ENCODE measurements at regions not wholly inside any gene's neighbourhood (a gene's known extent, or its start where the extent isn't known, plus 50 kb on each side); places are given as distances from the start of the nearest gene placed in this dataset.

GRCh38 chr13:106291006-106291405, 244.5 kb downstream of the EFNB2 start:
- Histone ChIP-seq H2AFZ (ENCODE audit: low read length) (peak overlapping the region; percentile 18), H3K79me2 (ENCODE audit: insufficient read depth, low read length) (no peaks in the 10 kb centered on the region), H3K4me3 (ENCODE audit: insufficient read depth, low read length) (no peak overlapping the region), H3K36me3 (ENCODE audit: insufficient read depth, low read length) (no peaks in the 10 kb centered on the region), H3K9me3 (ENCODE audit: low read depth, low read length) (no peaks in the 10 kb centered on the region), H3K27ac (ENCODE audit: low read depth, low read length) (no peak overlapping the region), H3K4me1 (ENCODE audit: insufficient read depth, low read length) (peaks cover 6% of the 10 kb centered on the region), H4K20me1 (ENCODE audit: insufficient read depth, low read length) (no peaks in the 10 kb centered on the region), H3K4me2 (ENCODE audit: insufficient read depth, low read length) (peak overlapping the region; percentile 5), H3K27me3 (ENCODE audit: insufficient read depth, low read length) (no peaks in the 10 kb centered on the region)
- no peak for DNase-seq (ENCODE audit: insufficient read length, low spot score, missing footprints)
- no peak for TF ChIP-seq CTCF (IDR thresholded peaks at IDR 0.05; ENCODE audit: extremely low read depth, low read depth, low read length)

- no peak for DNase-seq (ENCODE audit: insufficient read length, low spot score, missing footprints)
- Histone ChIP-seq H3K79me2 (ENCODE audit: insufficient read depth, low read length) (no peaks in the 10 kb centered on the region), H3K27me3 (ENCODE audit: insufficient read depth, low read length) (no peaks in the 10 kb centered on the region), H3K27ac (ENCODE audit: low read depth, low read length) (no peak overlapping the region), H3K4me3 (ENCODE audit: insufficient read depth, low read length) (no peak overlapping the region), H3K36me3 (ENCODE audit: insufficient read depth, low read length) (no peaks in the 10 kb centered on the region), H3K4me1 (ENCODE audit: insufficient read depth, low read length) (peaks cover 6% of the 10 kb centered on the region), H2AFZ (ENCODE audit: low read length) (no peak overlapping the region), H3K4me2 (ENCODE audit: insufficient read depth, low read length) (no peak overlapping the region), H4K20me1 (ENCODE audit: insufficient read depth, low read length) (no peaks in the 10 kb centered on the region), H3K9me3 (ENCODE audit: low read depth, low read length) (no peaks in the 10 kb centered on the region)
- TF ChIP-seq CTCF (IDR thresholded peaks at IDR 0.05; ENCODE audit: extremely low read depth, low read depth, low read length), result no peak
Observed at GRCh38 chr13:106287351-106287750, 248.1 kb downstream of the EFNB2 start.

GRCh38 chr13:106286811-106287210, 248.7 kb downstream of the EFNB2 start:
- Histone ChIP-seq H3K4me3 (ENCODE audit: insufficient read depth, low read length) (no peak overlapping the region), H3K4me1 (ENCODE audit: insufficient read depth, low read length) (peaks cover 6% of the 10 kb centered on the region), H3K9me3 (ENCODE audit: low read depth, low read length) (no peaks in the 10 kb centered on the region), H3K79me2 (ENCODE audit: insufficient read depth, low read length) (no peaks in the 10 kb centered on the region), H3K27me3 (ENCODE audit: insufficient read depth, low read length) (no peaks in the 10 kb centered on the region), H3K27ac (ENCODE audit: low read depth, low read length) (no peak overlapping the region), H2AFZ (ENCODE audit: low read length) (peak overlapping the region; percentile 18), H3K4me2 (ENCODE audit: insufficient read depth, low read length) (no peak overlapping the region), H4K20me1 (ENCODE audit: insufficient read depth, low read length) (no peaks in the 10 kb centered on the region), H3K36me3 (ENCODE audit: insufficient read depth, low read length) (no peaks in the 10 kb centered on the region)
- no peak for DNase-seq (ENCODE audit: insufficient read length, low spot score, missing footprints)
- TF ChIP-seq CTCF (IDR thresholded peaks at IDR 0.05; ENCODE audit: extremely low read depth, low read depth, low read length), result no peak

- Histone ChIP-seq H3K36me3 (ENCODE audit: insufficient read depth, low read length) (no peaks in the 10 kb centered on the region), H3K4me1 (ENCODE audit: insufficient read depth, low read length) (no peaks in the 10 kb centered on the region), H3K4me2 (ENCODE audit: insufficient read depth, low read length) (no peak overlapping the region), H3K4me3 (ENCODE audit: insufficient read depth, low read length) (no peak overlapping the region), H3K79me2 (ENCODE audit: insufficient read depth, low read length) (no peaks in the 10 kb centered on the region), H2AFZ (ENCODE audit: low read length) (no peak overlapping the region), H4K20me1 (ENCODE audit: insufficient read depth, low read length) (no peaks in the 10 kb centered on the region), H3K9me3 (ENCODE audit: low read depth, low read length) (no peaks in the 10 kb centered on the region), H3K27ac (ENCODE audit: low read depth, low read length) (no peak overlapping the region), H3K27me3 (ENCODE audit: insufficient read depth, low read length) (no peaks in the 10 kb centered on the region)
- TF ChIP-seq CTCF (IDR thresholded peaks at IDR 0.05; ENCODE audit: extremely low read depth, low read depth, low read length), result no peak
- peak; percentile 52 for DNase-seq (ENCODE audit: insufficient read length, low spot score, missing footprints)
Observed at GRCh38 chr13:106284358-106284757, 251.1 kb downstream of the EFNB2 start.

All from osteoblast (primary cell).